Keratinocyte (primary cell): ENCODE measurements at regions not wholly inside any gene's neighbourhood (a gene's known extent, or its start where the extent isn't known, plus 50 kb on each side); places are given as distances from the start of the nearest gene placed in this dataset.

Experiments used
- DNase-seq: peaks from one replicate; pipeline ENCODE4 v3.0.0-alpha.2; 2011; ENCODE audit warnings: low read depth, missing footprints, low spot score
- FAIRE-seq: peaks from 2 replicates; lab custom pipeline; 2011; peaks lifted over from hg19 to GRCh38; lab: Jason Lieb, UNC
- H2AFZ ChIP-seq: 2 replicates; pipeline ENCODE4 v1.6.0; 2012; ENCODE audit warnings: low read length, control low read depth, inconsistent platforms; ENCODE audit not compliant: control insufficient read depth
- H3K27ac ChIP-seq: 2 replicates; pipeline ENCODE4 v1.5.1; 2011; ENCODE audit warnings: low read length; ENCODE audit not compliant: control insufficient read depth, insufficient read depth
- H3K27me3 ChIP-seq: 3 replicates; pipeline ENCODE4 v1.6.0; 2011; ENCODE audit warnings: low read length; ENCODE audit not compliant: control insufficient read depth, insufficient read depth; ENCODE audit errors: extremely low read depth
- H3K36me3 ChIP-seq, 2 experiments: 2 replicates in 1 of 2; 3 replicates in 1 of 2; pipeline ENCODE4 v1.5.1; 2011; ENCODE audit warnings: low read length in 2 of 2, mild to moderate bottlenecking in 1 of 2; ENCODE audit not compliant: control insufficient read depth in 2 of 2, insufficient read depth in 2 of 2; ENCODE audit errors: extremely low read depth in 1 of 2
- H3K4me1 ChIP-seq: 3 replicates; pipeline ENCODE4 v1.5.1; 2011; ENCODE audit warnings: low read length; ENCODE audit not compliant: control insufficient read depth, insufficient read depth; ENCODE audit errors: extremely low read depth
- H3K4me2 ChIP-seq: 3 replicates; pipeline ENCODE4 v1.6.0; 2011; ENCODE audit warnings: low read depth, low read length; ENCODE audit not compliant: control insufficient read depth, insufficient read depth; ENCODE audit errors: extremely low read depth
- H3K4me3 ChIP-seq, 3 experiments: fragments of 200-600 bp in 1 of 3; sonication (generic) in 1 of 3; 2 replicates in 2 of 3; 3 replicates in 1 of 3; pipeline ENCODE4 v1.5.1; 2011 to 2016; ENCODE audit warnings: low read length in 3 of 3, mild to moderate bottlenecking in 3 of 3, control low read depth in 2 of 3, inconsistent platforms in 1 of 3, low read depth in 1 of 3, mixed read lengths in 1 of 3, mixed run types in 1 of 3, moderate library complexity in 1 of 3; ENCODE audit not compliant: control insufficient read depth in 2 of 3, insufficient read depth in 2 of 3; ENCODE audit errors: extremely low read depth in 1 of 3
- H3K79me2 ChIP-seq: 2 replicates; pipeline ENCODE4 v1.6.0; 2012; ENCODE audit warnings: low read length; ENCODE audit not compliant: control insufficient read depth, insufficient read depth
- H3K9ac ChIP-seq: 3 replicates; pipeline ENCODE4 v1.6.0; 2011; ENCODE audit warnings: low read length; ENCODE audit not compliant: control insufficient read depth, insufficient read depth; ENCODE audit errors: extremely low read depth
- H3K9me1 ChIP-seq: 3 replicates; pipeline ENCODE4 v1.6.0; 2011; ENCODE audit warnings: low read length; ENCODE audit not compliant: control insufficient read depth, insufficient read depth; ENCODE audit errors: extremely low read depth
- H3K9me3 ChIP-seq: 2 replicates; pipeline ENCODE4 v1.5.1; 2012; ENCODE audit warnings: low read depth, low read length; ENCODE audit not compliant: control insufficient read depth
- H4K20me1 ChIP-seq: 3 replicates; pipeline ENCODE4 v1.6.0; 2011; ENCODE audit warnings: low read length; ENCODE audit not compliant: control insufficient read depth, insufficient read depth; ENCODE audit errors: extremely low read depth
- EZH2 ChIP-seq: IDR thresholded peaks from one replicate; pipeline ENCODE4 v1.6.1; 2012; ENCODE audit warnings: inconsistent platforms, mild to moderate bottlenecking, low read length, moderate library complexity
- dilution Hi-C: fragments of 300-500 bp; cut with MboI; formaldehyde crosslinking; loops from one replicate; pipeline ENCODE4 v1.7.0; 2020; ENCODE audit warnings: low sequenced_read_pairs; ENCODE audit not compliant: extremely low pct_ligation_motif_present
- TF ChIP-seq, protein P1 (sequence below), 3 experiments: IDR thresholded peaks in 1 of 3; conservative IDR thresholded peaks in 1 of 3; optimal IDR thresholded peaks in 1 of 3; 2 replicates in 2 of 3; 3 replicates in 1 of 3; pipeline versions ENCODE3 to v1.5.1; 2011; ENCODE audit warnings: low read length in 3 of 3, mild to moderate bottlenecking in 3 of 3, moderate library complexity in 2 of 3, control low read depth in 1 of 3, inconsistent platforms in 1 of 3; ENCODE audit not compliant: insufficient read depth in 2 of 3; ENCODE audit errors: extremely low read depth in 1 of 3

GRCh38 chr10:128879030-128879429 is 588.0 kb upstream of the MGMT start:
- DNase-seq: no peak
- Histone ChIP-seq H3K36me3 (no peaks in the 10 kb centered on the region), H2AFZ (no peak overlapping the region), H3K79me2 (no peaks in the 10 kb centered on the region), H3K9me3 (no peaks in the 10 kb centered on the region), H3K4me3 (no peak overlapping the region), H3K9ac (no peak overlapping the region), H3K4me1 (no peaks in the 10 kb centered on the region), H3K9me1 (no peaks in the 10 kb centered on the region), H3K27me3 (no peaks in the 10 kb centered on the region), H3K4me2 (no peak overlapping the region), H3K27ac (no peak overlapping the region), H4K20me1 (no peaks in the 10 kb centered on the region)
- dilution Hi-C loops: no loop called here
- no peak for FAIRE-seq
- TF ChIP-seq EZH2: no peak

GRCh38 chr10:128879441-128880140 is 587.5 kb upstream of the MGMT start:
- no peak overlapping the region for H3K4me2 ChIP-seq
- H3K9me3 ChIP-seq: no peaks in the 10 kb centered on the region
- H3K9ac ChIP-seq: no peak overlapping the region
- FAIRE-seq: no peak
- no peaks in the 10 kb centered on the region for H3K9me1 ChIP-seq
- no peak overlapping the region for H3K4me3 ChIP-seq
- no peak for TF ChIP-seq EZH2
- TF ChIP-seq, protein P1, sequence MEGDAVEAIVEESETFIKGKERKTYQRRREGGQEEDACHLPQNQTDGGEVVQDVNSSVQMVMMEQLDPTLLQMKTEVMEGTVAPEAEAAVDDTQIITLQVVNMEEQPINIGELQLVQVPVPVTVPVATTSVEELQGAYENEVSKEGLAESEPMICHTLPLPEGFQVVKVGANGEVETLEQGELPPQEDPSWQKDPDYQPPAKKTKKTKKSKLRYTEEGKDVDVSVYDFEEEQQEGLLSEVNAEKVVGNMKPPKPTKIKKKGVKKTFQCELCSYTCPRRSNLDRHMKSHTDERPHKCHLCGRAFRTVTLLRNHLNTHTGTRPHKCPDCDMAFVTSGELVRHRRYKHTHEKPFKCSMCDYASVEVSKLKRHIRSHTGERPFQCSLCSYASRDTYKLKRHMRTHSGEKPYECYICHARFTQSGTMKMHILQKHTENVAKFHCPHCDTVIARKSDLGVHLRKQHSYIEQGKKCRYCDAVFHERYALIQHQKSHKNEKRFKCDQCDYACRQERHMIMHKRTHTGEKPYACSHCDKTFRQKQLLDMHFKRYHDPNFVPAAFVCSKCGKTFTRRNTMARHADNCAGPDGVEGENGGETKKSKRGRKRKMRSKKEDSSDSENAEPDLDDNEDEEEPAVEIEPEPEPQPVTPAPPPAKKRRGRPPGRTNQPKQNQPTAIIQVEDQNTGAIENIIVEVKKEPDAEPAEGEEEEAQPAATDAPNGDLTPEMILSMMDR (optimal IDR thresholded peaks at IDR 0.05 in 1 of 3, IDR thresholded peaks at IDR 0.05 in 1 of 3, conservative IDR thresholded peaks at IDR 0.05 in 1 of 3; ENCODE audit: extremely low read depth in 1 of 3, insufficient read depth in 2 of 3, low read length in 3 of 3): no peak
- dilution Hi-C loops: no loop called here
- no peaks in the 10 kb centered on the region for H4K20me1 ChIP-seq
- H3K27me3 ChIP-seq: no peaks in the 10 kb centered on the region
- no peaks in the 10 kb centered on the region for H3K4me1 ChIP-seq
- no peak overlapping the region for H3K27ac ChIP-seq
- H3K36me3 ChIP-seq: no peaks in the 10 kb centered on the region
- no peaks in the 10 kb centered on the region for H3K79me2 ChIP-seq
- DNase-seq: no peak
- H2AFZ ChIP-seq: no peak overlapping the region
